ENCODE measurements at regions not wholly inside any gene's neighbourhood (a gene's known extent, or its start where the extent isn't known, plus 50 kb on each side); places are given as distances from the start of the nearest gene placed in this dataset.
A peak's percentile ranks its signal among the peaks of the same experiment; 100 is the strongest.

DNA sequence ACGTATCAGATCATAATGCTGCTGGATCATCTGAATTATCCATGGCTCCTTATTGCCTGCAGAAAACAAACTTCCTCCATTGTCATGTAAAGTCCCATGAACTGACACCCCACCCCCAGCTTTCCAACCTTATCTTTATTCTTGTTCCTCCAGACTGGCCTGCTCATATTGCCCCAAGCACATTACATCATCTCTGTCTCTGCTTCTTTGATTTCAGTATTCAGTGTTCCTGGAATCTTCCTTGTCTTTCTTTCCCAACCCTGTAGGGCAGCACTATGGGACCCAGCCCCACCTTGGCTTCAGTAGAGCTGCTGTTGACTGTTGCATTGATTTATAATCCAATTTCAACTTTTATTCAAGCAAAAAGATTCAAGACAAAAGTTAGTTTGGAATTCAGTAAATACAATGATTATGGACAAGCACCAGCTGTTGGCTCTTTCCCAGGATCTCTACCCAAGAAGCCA, 187.5 kb upstream of the ECI2 start (continued):
- TF ChIP-seq RAD51 (IDR thresholded peaks at IDR 0.05; ENCODE audit: borderline replicate concordance, low read depth) (no peak), RB1 (IDR thresholded peaks at IDR 0.05; ENCODE audit: low read depth) (no peak), ZNF174 (CRISPR knock-in tag; IDR thresholded peaks at IDR 0.05) (no peak), HEY1 (CRISPR knock-in tag; IDR thresholded peaks at IDR 0.05; ENCODE audit: borderline replicate concordance) (no peak), SMARCC2 (IDR thresholded peaks at IDR 0.05; ENCODE audit: low read depth) (no peak; the same call in 1 of the 2 replicates), HNRNPL (IDR thresholded peaks at IDR 0.05; ENCODE audit: low read depth, low read length) (no peak), POU5F1 (IDR thresholded peaks at IDR 0.05; ENCODE audit: borderline replicate concordance, low read depth, low read length, partially characterized antibody) (no peak), USF1 (CRISPR knock-in tag; IDR thresholded peaks at IDR 0.05) (no peak), BRD9 (IDR thresholded peaks at IDR 0.05; ENCODE audit: low read depth, partially characterized antibody) (peak; percentile 32), CCAR2 (IDR thresholded peaks at IDR 0.05; ENCODE audit: low read depth, low read length) (no peak), ZNF165 (CRISPR knock-in tag; IDR thresholded peaks at IDR 0.05; ENCODE audit: borderline replicate concordance) (no peak), CBX3 (IDR thresholded peaks at IDR 0.05; ENCODE audit: borderline replicate concordance in 1 of 2, low read length in 2 of 2) (no peak), ESRRB (CRISPR knock-in tag; IDR thresholded peaks at IDR 0.05; ENCODE audit: borderline replicate concordance) (no peak), ZNF263 (CRISPR knock-in tag; IDR thresholded peaks at IDR 0.05; ENCODE audit: borderline replicate concordance) (peak; percentile 5; the same call in 1 of the 2 replicates), ETV1 (tag; conservative IDR thresholded peaks at IDR 0.05; ENCODE audit: low read depth) (no peak), MAZ (CRISPR knock-in tag; conservative IDR thresholded peaks at IDR 0.05 in 1 of 2, IDR thresholded peaks at IDR 0.05 in 1 of 2) (peak in 1 of 2 experiments; percentile 54; a peak in 2 of 4 replicates), HCFC1 (IDR thresholded peaks at IDR 0.05; ENCODE audit: low read depth, low read length) (no peak), ILK (tag; IDR thresholded peaks at IDR 0.05; ENCODE audit: borderline replicate concordance, low read depth) (no peak), GTF2A2 (tag; IDR thresholded peaks at IDR 0.05) (no peak), ZNF354B (CRISPR knock-in tag; IDR thresholded peaks at IDR 0.05) (no peak), PRMT5 (CRISPR knock-in tag; IDR thresholded peaks at IDR 0.05) (no peak), C11orf30 (IDR thresholded peaks at IDR 0.05; ENCODE audit: low read depth) (no peak), SRSF3 (IDR thresholded peaks at IDR 0.05; ENCODE audit: insufficient read depth, low read length) (no peak), CTCF (IDR thresholded peaks at IDR 0.05 in 2 of 3, conservative IDR thresholded peaks at IDR 0.05 in 1 of 3; ENCODE audit: insufficient read depth in 2 of 3, low read depth in 1 of 3, low read length in 3 of 3) (no peak), ESRRA (IDR thresholded peaks at IDR 0.05; ENCODE audit: borderline replicate concordance, low read depth) (0 out of 2 replicates have a peak, but pooled peaks have one; percentile 33), HMGN3 (IDR thresholded peaks at IDR 0.05; ENCODE audit: borderline replicate concordance, extremely low read depth, insufficient read length, low read depth, low read length) (no peak)
- TF ChIP-seq, protein P1, sequence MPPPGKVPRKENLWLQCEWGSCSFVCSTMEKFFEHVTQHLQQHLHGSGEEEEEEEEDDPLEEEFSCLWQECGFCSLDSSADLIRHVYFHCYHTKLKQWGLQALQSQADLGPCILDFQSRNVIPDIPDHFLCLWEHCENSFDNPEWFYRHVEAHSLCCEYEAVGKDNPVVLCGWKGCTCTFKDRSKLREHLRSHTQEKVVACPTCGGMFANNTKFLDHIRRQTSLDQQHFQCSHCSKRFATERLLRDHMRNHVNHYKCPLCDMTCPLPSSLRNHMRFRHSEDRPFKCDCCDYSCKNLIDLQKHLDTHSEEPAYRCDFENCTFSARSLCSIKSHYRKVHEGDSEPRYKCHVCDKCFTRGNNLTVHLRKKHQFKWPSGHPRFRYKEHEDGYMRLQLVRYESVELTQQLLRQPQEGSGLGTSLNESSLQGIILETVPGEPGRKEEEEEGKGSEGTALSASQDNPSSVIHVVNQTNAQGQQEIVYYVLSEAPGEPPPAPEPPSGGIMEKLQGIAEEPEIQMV (tag; conservative IDR thresholded peaks at IDR 0.05; ENCODE audit: low read depth), result no peak

Data from K562 (cell line).